HEK293T (cell line): ENCODE measurements at regions not wholly inside any gene's neighbourhood (a gene's known extent, or its start where the extent isn't known, plus 50 kb on each side); places are given as distances from the start of the nearest gene placed in this dataset.

Experiments used
- ARNT ChIP-seq: fragments of 450-650 bp; IDR thresholded peaks from 2 replicates; pipeline ENCODE4 v1.6.1; 2017; ENCODE audit warnings: mild to moderate bottlenecking
- BHLHE40 ChIP-seq: fragments of 450-650 bp; IDR thresholded peaks from 2 replicates; pipeline ENCODE4 v1.6.1; 2016; ENCODE audit warnings: mild to moderate bottlenecking, moderate library complexity, borderline replicate concordance
- ELF4 ChIP-seq: fragments of 450-650 bp; IDR thresholded peaks from 2 replicates; pipeline ENCODE4 v1.6.1; 2017; ENCODE audit warnings: antibody characterized with exemption
- FOXA1 ChIP-seq: fragments of 450-650 bp; IDR thresholded peaks from 2 replicates; pipeline ENCODE4 v1.6.1; 2016; ENCODE audit warnings: mild to moderate bottlenecking
- FOXK2 ChIP-seq: fragments of 450-650 bp; IDR thresholded peaks from 2 replicates; pipeline ENCODE4 v1.6.1; 2016; ENCODE audit warnings: mild to moderate bottlenecking
- FOXM1 ChIP-seq: fragments of 450-650 bp; IDR thresholded peaks from 2 replicates; pipeline ENCODE4 v1.6.1; 2017; ENCODE audit warnings: mild to moderate bottlenecking, borderline replicate concordance
- SP1 ChIP-seq: fragments of 450-650 bp; IDR thresholded peaks from 2 replicates; pipeline ENCODE4 v1.6.1; 2017

DNA sequence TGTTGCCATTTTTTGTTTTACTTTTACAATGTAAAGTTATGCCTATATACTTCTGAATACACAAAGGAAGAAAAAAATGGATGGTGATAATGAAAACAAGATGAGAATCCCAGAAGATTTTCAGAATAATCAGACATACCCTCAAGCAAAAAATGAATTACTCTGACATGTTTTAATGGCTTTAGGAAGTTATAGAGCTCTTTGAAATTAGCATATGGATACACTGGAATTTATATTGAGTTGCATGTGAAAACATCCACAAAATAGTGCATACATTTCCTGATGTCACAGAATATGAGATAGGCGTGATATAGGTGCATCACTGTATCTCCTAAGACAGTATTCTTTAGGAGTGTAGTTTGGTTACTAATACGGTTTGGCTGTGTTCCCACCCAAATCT lies 351.3 kb downstream of the SLC7A11 start:
- no peak for TF ChIP-seq SP1
- no peak for TF ChIP-seq FOXM1
- no peak for TF ChIP-seq ARNT
- TF ChIP-seq BHLHE40, result no peak
- TF ChIP-seq ELF4, result no peak
- no peak for TF ChIP-seq FOXK2
- TF ChIP-seq FOXA1, result no peak
